T-helper 17 cell (primary cell): ENCODE measurements at regions not wholly inside any gene's neighbourhood (a gene's known extent, or its start where the extent isn't known, plus 50 kb on each side); places are given as distances from the start of the nearest gene placed in this dataset.
"Not testable (repeated sequence)": the region's sequence is repeated elsewhere in the genome, so short reads cannot be mapped to it uniquely, and the experiment has no call there.

Experiments used
- ATAC-seq: fragments of 150-1000 bp; cut with Tn5 transposase; 2 replicates; pipeline ENCODE4 v1.10.0; 2021; ENCODE audit warnings: mild to moderate bottlenecking, moderate library complexity
- DNase-seq, 3 donors: peaks; one replicate each; pipeline versions ENCODE4 v3.0.0 to v3.0.0-alpha.2; 2020 to 2021
- H3K9me3 ChIP-seq: one replicate; pipeline ENCODE4 v1.7.0; 2013; ENCODE audit warnings: low read length, mild to moderate bottlenecking; ENCODE audit not compliant: control insufficient read depth, poor library complexity, severe bottlenecking
- H3K27ac Mint-ChIP-seq: one replicate; pipeline ENCODE4 v1.8.0; 2022; ENCODE audit warnings: mild to moderate bottlenecking, moderate library complexity, mixed read lengths
- H3K27me3 Mint-ChIP-seq: one replicate; pipeline ENCODE4 v1.8.0; 2022; ENCODE audit warnings: mixed read lengths
- H3K36me3 Mint-ChIP-seq: one replicate; pipeline ENCODE4 v1.8.0; 2022; ENCODE audit warnings: low read depth, mixed read lengths
- H3K4me1 Mint-ChIP-seq: one replicate; pipeline ENCODE4 v1.8.0; 2022; ENCODE audit warnings: mild to moderate bottlenecking, mixed read lengths
- H3K4me3 Mint-ChIP-seq: one replicate; pipeline ENCODE4 v1.8.0; 2022; ENCODE audit warnings: mild to moderate bottlenecking, moderate library complexity, mixed read lengths

- no peak overlapping the region for H3K27ac Mint-ChIP-seq
- no peak overlapping the region for H3K4me3 Mint-ChIP-seq
- peaks cover 6% of the 10 kb centered on the region for H3K4me1 Mint-ChIP-seq
- no peaks in the 10 kb centered on the region for H3K36me3 Mint-ChIP-seq
- ATAC-seq = no peak
- H3K9me3 ChIP-seq = no peaks in the 10 kb centered on the region
- H3K27me3 Mint-ChIP-seq = peaks cover 7% of the 10 kb centered on the region
- DNase-seq = no peak
These were observed 234.5 kb downstream of the NRIP1 start for GRCh38 chr21:14830307-14830706.

- H3K4me1 Mint-ChIP-seq = peaks cover 6% of the 10 kb centered on the region
These were observed 235.1 kb downstream of the NRIP1 start for GRCh38 chr21:14829685-14830084.

GRCh38 chr21:14827468-14827867 is 237.3 kb downstream of the NRIP1 start:
- ATAC-seq = no peak

More at GRCh38 chr21:14829685-14830084, 235.1 kb downstream of the NRIP1 start:
- no peaks in the 10 kb centered on the region for H3K36me3 Mint-ChIP-seq
- no peak for DNase-seq
- no peaks in the 10 kb centered on the region for H3K9me3 ChIP-seq
- no peak overlapping the region for H3K4me3 Mint-ChIP-seq
- ATAC-seq = no peak
- peaks cover 7% of the 10 kb centered on the region for H3K27me3 Mint-ChIP-seq
- no peak overlapping the region for H3K27ac Mint-ChIP-seq

GRCh38 chr21:14826630-14827029 is 238.2 kb downstream of the NRIP1 start:
- H3K27ac Mint-ChIP-seq = no peak overlapping the region

More at GRCh38 chr21:14827468-14827867, 237.3 kb downstream of the NRIP1 start:
- Mint-ChIP-seq H3K27ac (no peak overlapping the region), H3K36me3 (no peaks in the 10 kb centered on the region), H3K4me3 (no peak overlapping the region), H3K27me3 (peaks cover 7% of the 10 kb centered on the region), H3K4me1 (peaks cover 6% of the 10 kb centered on the region)
- H3K9me3 ChIP-seq = no peaks in the 10 kb centered on the region
- no peak for DNase-seq

GRCh38 chr21:14825514-14825974 is 239.3 kb downstream of the NRIP1 start:
- DNase-seq (no peak), ATAC-seq (no peak)
- Mint-ChIP-seq H3K4me1 (peaks cover 6% of the 10 kb centered on the region), H3K27me3 (peaks cover 7% of the 10 kb centered on the region), H3K36me3 (no peaks in the 10 kb centered on the region), H3K4me3 (no peak overlapping the region), H3K27ac (no peak overlapping the region)
- no peaks in the 10 kb centered on the region for H3K9me3 ChIP-seq

More at GRCh38 chr21:14826630-14827029, 238.2 kb downstream of the NRIP1 start:
- no peak for ATAC-seq
- Mint-ChIP-seq H3K4me1 (peaks cover 6% of the 10 kb centered on the region), H3K27me3 (peaks cover 7% of the 10 kb centered on the region), H3K4me3 (no peak overlapping the region), H3K36me3 (no peaks in the 10 kb centered on the region)
- no peaks in the 10 kb centered on the region for H3K9me3 ChIP-seq
- DNase-seq = no peak

GRCh38 chr21:14824126-14824525 is 240.7 kb downstream of the NRIP1 start:
- no peak overlapping the region for H3K4me3 Mint-ChIP-seq
- H3K36me3 Mint-ChIP-seq = no peaks in the 10 kb centered on the region
- ATAC-seq = no peak

GRCh38 chr21:14817311-14817710 is 247.5 kb downstream of the NRIP1 start:
- no peak overlapping the region for H3K4me3 Mint-ChIP-seq
- no peaks in the 10 kb centered on the region for H3K36me3 Mint-ChIP-seq
- H3K27ac Mint-ChIP-seq = no peak overlapping the region
- H3K4me1 Mint-ChIP-seq = no peaks in the 10 kb centered on the region
- H3K27me3 Mint-ChIP-seq = peaks cover 5% of the 10 kb centered on the region
- no peak for DNase-seq
- ATAC-seq = no peak
- H3K9me3 ChIP-seq = no peaks in the 10 kb centered on the region

More at GRCh38 chr21:14824126-14824525, 240.7 kb downstream of the NRIP1 start:
- peaks cover 3% of the 10 kb centered on the region for H3K27me3 Mint-ChIP-seq
- peaks cover 6% of the 10 kb centered on the region for H3K4me1 Mint-ChIP-seq
- H3K9me3 ChIP-seq = no peaks in the 10 kb centered on the region
- no peak overlapping the region for H3K27ac Mint-ChIP-seq
- no peak for DNase-seq

- no peaks in the 10 kb centered on the region for H3K9me3 ChIP-seq
- peaks cover 5% of the 10 kb centered on the region for H3K27me3 Mint-ChIP-seq
- ATAC-seq (no peak), DNase-seq (no peak)
- no peak overlapping the region for H3K27ac Mint-ChIP-seq
- no peaks in the 10 kb centered on the region for H3K4me1 Mint-ChIP-seq
- no peak overlapping the region for H3K4me3 Mint-ChIP-seq
- H3K36me3 Mint-ChIP-seq = no peaks in the 10 kb centered on the region
These were observed 249.8 kb downstream of the NRIP1 start for GRCh38 chr21:14814991-14815390.

- peaks cover 5% of the 10 kb centered on the region for H3K27me3 Mint-ChIP-seq
- no peak overlapping the region for H3K4me3 Mint-ChIP-seq
- no peaks in the 10 kb centered on the region for H3K36me3 Mint-ChIP-seq
- no peak for ATAC-seq
- no peak overlapping the region for H3K27ac Mint-ChIP-seq
- no peaks in the 10 kb centered on the region for H3K4me1 Mint-ChIP-seq
- no peaks in the 10 kb centered on the region for H3K9me3 ChIP-seq
- DNase-seq = no peak
These were observed 250.5 kb downstream of the NRIP1 start for GRCh38 chr21:14814282-14814681.

GRCh38 chr21:14804170-14804569 is 258.1 kb upstream of the SAMSN1 start:
- H3K27ac Mint-ChIP-seq, H3K27me3 Mint-ChIP-seq, ATAC-seq, H3K9me3 ChIP-seq, H3K4me1 Mint-ChIP-seq, H3K4me3 Mint-ChIP-seq, H3K36me3 Mint-ChIP-seq, DNase-seq: not testable (repeated sequence)

GRCh38 chr21:14797543-14797942 is 251.4 kb upstream of the SAMSN1 start:
- ATAC-seq (no peak), DNase-seq (no peak)
- Mint-ChIP-seq H3K27ac (no peak overlapping the region), H3K4me1 (no peaks in the 10 kb centered on the region), H3K27me3 (no peaks in the 10 kb centered on the region), H3K36me3 (no peaks in the 10 kb centered on the region), H3K4me3 (no peak overlapping the region)
- H3K9me3 ChIP-seq = no peaks in the 10 kb centered on the region

GRCh38 chr21:14787312-14787711 is 241.2 kb upstream of the SAMSN1 start:
- no peaks in the 10 kb centered on the region for H3K9me3 ChIP-seq
- no peak for ATAC-seq
- Mint-ChIP-seq H3K4me1 (no peaks in the 10 kb centered on the region), H3K27ac (no peak overlapping the region), H3K4me3 (no peak overlapping the region), H3K27me3 (peaks cover 6% of the 10 kb centered on the region), H3K36me3 (no peaks in the 10 kb centered on the region)
- DNase-seq = no peak

- ATAC-seq (no peak), DNase-seq (no peak)
- H3K9me3 ChIP-seq = no peaks in the 10 kb centered on the region
- no peaks in the 10 kb centered on the region for H3K4me1 Mint-ChIP-seq
- H3K4me3 Mint-ChIP-seq = no peak overlapping the region
- no peaks in the 10 kb centered on the region for H3K27me3 Mint-ChIP-seq
- H3K27ac Mint-ChIP-seq = no peak overlapping the region
- H3K36me3 Mint-ChIP-seq = no peaks in the 10 kb centered on the region
These were observed 239.6 kb upstream of the SAMSN1 start for GRCh38 chr21:14785679-14786078.

GRCh38 chr21:14773777-14774345 is 227.7 kb upstream of the SAMSN1 start:
- Mint-ChIP-seq H3K27ac (no peak overlapping the region), H3K36me3 (no peaks in the 10 kb centered on the region), H3K4me3 (no peak overlapping the region), H3K27me3 (peaks cover 12% of the 10 kb centered on the region), H3K4me1 (no peaks in the 10 kb centered on the region)
- H3K9me3 ChIP-seq = no peaks in the 10 kb centered on the region
- ATAC-seq = peak; percentile 53
- DNase-seq = peak; percentile 18 to 42 (median 22)
